ENCODE measurements at regions not wholly inside any gene's neighbourhood (a gene's known extent, or its start where the extent isn't known, plus 50 kb on each side); places are given as distances from the start of the nearest gene placed in this dataset.

DNA sequence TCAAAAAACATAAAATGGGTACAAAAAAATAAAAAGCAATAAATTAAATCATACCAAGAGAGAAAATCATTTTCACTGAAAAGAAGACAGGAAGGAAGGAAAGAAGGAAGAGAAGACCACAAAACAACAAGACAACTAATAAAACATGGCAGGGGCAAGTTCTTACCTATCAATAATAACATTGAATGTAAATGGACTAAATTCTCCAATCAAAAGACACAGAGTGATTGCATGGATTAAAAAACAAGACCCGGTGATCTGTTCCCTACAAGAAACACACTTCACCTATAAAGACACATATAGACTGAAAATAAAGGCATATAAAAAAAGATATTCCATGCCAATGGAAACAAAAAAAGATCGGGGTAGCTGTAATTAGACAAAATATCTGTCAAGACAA, 82.6 kb upstream of the CERS6 start:
- TF ChIP-seq, protein P1, sequence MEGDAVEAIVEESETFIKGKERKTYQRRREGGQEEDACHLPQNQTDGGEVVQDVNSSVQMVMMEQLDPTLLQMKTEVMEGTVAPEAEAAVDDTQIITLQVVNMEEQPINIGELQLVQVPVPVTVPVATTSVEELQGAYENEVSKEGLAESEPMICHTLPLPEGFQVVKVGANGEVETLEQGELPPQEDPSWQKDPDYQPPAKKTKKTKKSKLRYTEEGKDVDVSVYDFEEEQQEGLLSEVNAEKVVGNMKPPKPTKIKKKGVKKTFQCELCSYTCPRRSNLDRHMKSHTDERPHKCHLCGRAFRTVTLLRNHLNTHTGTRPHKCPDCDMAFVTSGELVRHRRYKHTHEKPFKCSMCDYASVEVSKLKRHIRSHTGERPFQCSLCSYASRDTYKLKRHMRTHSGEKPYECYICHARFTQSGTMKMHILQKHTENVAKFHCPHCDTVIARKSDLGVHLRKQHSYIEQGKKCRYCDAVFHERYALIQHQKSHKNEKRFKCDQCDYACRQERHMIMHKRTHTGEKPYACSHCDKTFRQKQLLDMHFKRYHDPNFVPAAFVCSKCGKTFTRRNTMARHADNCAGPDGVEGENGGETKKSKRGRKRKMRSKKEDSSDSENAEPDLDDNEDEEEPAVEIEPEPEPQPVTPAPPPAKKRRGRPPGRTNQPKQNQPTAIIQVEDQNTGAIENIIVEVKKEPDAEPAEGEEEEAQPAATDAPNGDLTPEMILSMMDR (IDR thresholded peaks at IDR 0.05; ENCODE audit: insufficient read depth, low read length, poor library complexity, severe bottlenecking), result no peak
- no peak for TF ChIP-seq EZH2phosphoT487 (conservative IDR thresholded peaks at IDR 0.05; ENCODE audit: low read length)
